HG02852 (cell line): ENCODE measurements at regions not wholly inside any gene's neighbourhood (a gene's known extent, or its start where the extent isn't known, plus 50 kb on each side); places are given as distances from the start of the nearest gene placed in this dataset.
"Not testable (repeated sequence)": the region's sequence is repeated elsewhere in the genome, so short reads cannot be mapped to it uniquely, and the experiment has no call there.

Experiments
- ATAC-seq: cut with Tn5 transposase; IDR thresholded peaks from one replicate; pipeline ENCODE4 v1.9.1; 2021; ENCODE audit warnings: mild to moderate bottlenecking, moderate library complexity; ENCODE audit not compliant: unreplicated experiment

GRCh38 chr13:81275666-81276258 is 934.8 kb upstream of the SPRY2 start:
- no peak for ATAC-seq

GRCh38 chr13:81247711-81248110 is 906.8 kb upstream of the SPRY2 start:
- no peak for ATAC-seq

GRCh38 chr13:81246556-81246955 is 905.6 kb upstream of the SPRY2 start:
- ATAC-seq: no peak

GRCh38 chr13:81244011-81244410 is 903.1 kb upstream of the SPRY2 start:
- ATAC-seq: no peak

GRCh38 chr13:81230386-81230785 is 889.5 kb upstream of the SPRY2 start:
- ATAC-seq: no peak

GRCh38 chr13:81226830-81227229 is 885.9 kb upstream of the SPRY2 start:
- ATAC-seq: not testable (repeated sequence)

GRCh38 chr13:81224209-81224833 is 883.4 kb upstream of the SPRY2 start:
- no peak for ATAC-seq

GRCh38 chr13:81223778-81224177 is 882.9 kb upstream of the SPRY2 start:
- ATAC-seq: no peak

GRCh38 chr13:81211713-81212112 is 870.8 kb upstream of the SPRY2 start:
- no peak for ATAC-seq

- no peak for ATAC-seq
These were observed 866.7 kb upstream of the SPRY2 start for GRCh38 chr13:81207636-81208035.

- no peak for ATAC-seq
These were observed 866.3 kb upstream of the SPRY2 start for GRCh38 chr13:81207231-81207630.

- ATAC-seq: no peak
These were observed 862.9 kb upstream of the SPRY2 start for GRCh38 chr13:81203783-81204182.

- no peak for ATAC-seq
These were observed 859.0 kb upstream of the SPRY2 start for GRCh38 chr13:81199956-81200355.

GRCh38 chr13:81197966-81198365 is 857.0 kb upstream of the SPRY2 start:
- ATAC-seq: no peak

GRCh38 chr13:81197483-81197882 is 856.6 kb upstream of the SPRY2 start:
- ATAC-seq: no peak

- ATAC-seq: no peak
These were observed 853.4 kb upstream of the SPRY2 start for GRCh38 chr13:81194362-81194761.

- no peak for ATAC-seq
These were observed 843.8 kb upstream of the SPRY2 start for GRCh38 chr13:81184556-81185265.

- no peak for ATAC-seq
These were observed 831.7 kb upstream of the SPRY2 start for GRCh38 chr13:81172603-81173002.

GRCh38 chr13:81171065-81171647 is 830.2 kb upstream of the SPRY2 start:
- ATAC-seq: peak; percentile 67

GRCh38 chr13:81163823-81164222 is 822.9 kb upstream of the SPRY2 start:
- not testable (repeated sequence) for ATAC-seq

GRCh38 chr13:81153478-81153877 is 812.6 kb upstream of the SPRY2 start:
- ATAC-seq: no peak

GRCh38 chr13:81148822-81149221 is 807.9 kb upstream of the SPRY2 start:
- no peak for ATAC-seq
